Loucy (cell line): ENCODE measurements at regions not wholly inside any gene's neighbourhood (a gene's known extent, or its start where the extent isn't known, plus 50 kb on each side); places are given as distances from the start of the nearest gene placed in this dataset.

Experiments
- H2AFZ ChIP-seq: fragments of 200-600 bp; sonication (generic); 2 replicates; pipeline ENCODE4 v1.6.0; 2016; ENCODE audit warnings: antibody characterized with exemption, mild to moderate bottlenecking, low read length, moderate library complexity
- H3F3A ChIP-seq: fragments of 200-600 bp; 2 replicates; pipeline ENCODE4 v1.6.0; 2016; ENCODE audit warnings: antibody characterized with exemption, low read depth, mild to moderate bottlenecking
- H3K27me3 ChIP-seq: fragments of 200-600 bp; sonication (generic); 2 replicates; pipeline ENCODE4 v1.6.1; 2014; ENCODE audit warnings: low read length, mild to moderate bottlenecking; ENCODE audit not compliant: insufficient read depth, poor library complexity, severe bottlenecking
- H3K36me3 ChIP-seq: fragments of 200-600 bp; sonication (generic); 2 replicates; pipeline ENCODE4 v1.6.1; 2016; ENCODE audit warnings: low read length; ENCODE audit not compliant: insufficient read depth
- H3K4me1 ChIP-seq: fragments of 200-600 bp; sonication (generic); 2 replicates; pipeline ENCODE4 v1.5.1; 2014; ENCODE audit warnings: low read length, mild to moderate bottlenecking; ENCODE audit not compliant: insufficient read depth, poor library complexity, severe bottlenecking
- H3K4me2 ChIP-seq: fragments of 200-600 bp; sonication (generic); 2 replicates; pipeline ENCODE4 v1.6.0; 2014; ENCODE audit warnings: antibody characterized with exemption, low read length, low read depth, mild to moderate bottlenecking; ENCODE audit not compliant: poor library complexity, severe bottlenecking
- H3K4me3 ChIP-seq: fragments of 200-600 bp; sonication (generic); 2 replicates; pipeline ENCODE4 v1.5.1; 2014; ENCODE audit warnings: low read length, mild to moderate bottlenecking, mixed read lengths; ENCODE audit not compliant: poor library complexity, severe bottlenecking
- H3K79me2 ChIP-seq: fragments of 200-600 bp; sonication (generic); 2 replicates; pipeline ENCODE4 v1.6.1; 2014; ENCODE audit warnings: low read length; ENCODE audit not compliant: insufficient read depth
- H3K9ac ChIP-seq: fragments of 200-600 bp; sonication (generic); 2 replicates; pipeline ENCODE4 v1.6.0; 2014; ENCODE audit warnings: mild to moderate bottlenecking, low read depth, low read length, moderate library complexity; ENCODE audit not compliant: poor library complexity, severe bottlenecking
- H3K9me2 ChIP-seq: fragments of 200-600 bp; sonication (generic); replicated peaks from 2 replicates; pipeline ENCODE4 v1.6.1; 2016; ENCODE audit warnings: low read depth, low read length, mixed read lengths
- H3K9me3 ChIP-seq: fragments of 200-600 bp; sonication (generic); 2 replicates; pipeline ENCODE4 v1.6.1; 2014; ENCODE audit warnings: mild to moderate bottlenecking, antibody characterized with exemption, low read length, low read depth; ENCODE audit not compliant: insufficient read depth
- H4K20me1 ChIP-seq: fragments of 200-600 bp; sonication (generic); 2 replicates; pipeline ENCODE4 v1.6.0; 2014; ENCODE audit warnings: antibody characterized with exemption, low read length, mild to moderate bottlenecking; ENCODE audit not compliant: insufficient read depth, poor library complexity, severe bottlenecking
- EZH2phosphoT487 ChIP-seq: fragments of 200-600 bp; IDR thresholded peaks from 2 replicates; pipeline ENCODE4 v1.6.1; 2018; ENCODE audit warnings: antibody characterized with exemption, mild to moderate bottlenecking, moderate library complexity, borderline replicate concordance
- TF ChIP-seq, protein P1 (sequence below): fragments of 200-600 bp; sonication (generic); conservative IDR thresholded peaks from 2 replicates; pipeline ENCODE4 v1.5.1; 2014; ENCODE audit warnings: mild to moderate bottlenecking, antibody characterized with exemption, low read length

DNA sequence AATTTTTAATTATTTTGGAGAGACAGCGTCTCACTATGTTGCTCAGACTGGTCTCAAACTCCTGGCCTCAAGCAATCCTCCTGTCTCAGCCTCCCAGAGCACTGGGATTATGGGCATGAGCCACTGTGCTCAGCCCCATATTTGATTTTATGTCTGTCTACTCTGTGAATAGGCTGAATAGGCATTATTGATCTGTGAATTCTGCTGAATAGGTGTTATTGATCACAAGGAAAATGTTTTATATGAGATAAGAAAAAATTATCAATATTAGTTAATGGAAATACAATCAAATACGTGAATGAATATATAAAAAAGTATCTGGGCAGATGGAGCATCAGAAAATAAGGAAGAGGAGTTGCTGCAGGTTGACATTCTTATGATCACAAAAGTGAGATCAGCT lies 483.4 kb upstream of the LARGE1 start:
- Histone ChIP-seq H3K36me3 (no peaks in the 10 kb centered on the region), H3K9me2 (no peaks in the 10 kb centered on the region), H3K9ac (no peak overlapping the region), H3K4me1 (no peaks in the 10 kb centered on the region), H3K4me3 (no peak overlapping the region), H3K4me2 (no peak overlapping the region), H3K27me3 (no peaks in the 10 kb centered on the region), H2AFZ (no peak overlapping the region), H3F3A (no peaks in the 10 kb centered on the region), H4K20me1 (no peaks in the 10 kb centered on the region), H3K9me3 (no peaks in the 10 kb centered on the region; the same call in 1 of the 2 replicates), H3K79me2 (no peaks in the 10 kb centered on the region)
- TF ChIP-seq EZH2phosphoT487, result no peak
- TF ChIP-seq, protein P1, sequence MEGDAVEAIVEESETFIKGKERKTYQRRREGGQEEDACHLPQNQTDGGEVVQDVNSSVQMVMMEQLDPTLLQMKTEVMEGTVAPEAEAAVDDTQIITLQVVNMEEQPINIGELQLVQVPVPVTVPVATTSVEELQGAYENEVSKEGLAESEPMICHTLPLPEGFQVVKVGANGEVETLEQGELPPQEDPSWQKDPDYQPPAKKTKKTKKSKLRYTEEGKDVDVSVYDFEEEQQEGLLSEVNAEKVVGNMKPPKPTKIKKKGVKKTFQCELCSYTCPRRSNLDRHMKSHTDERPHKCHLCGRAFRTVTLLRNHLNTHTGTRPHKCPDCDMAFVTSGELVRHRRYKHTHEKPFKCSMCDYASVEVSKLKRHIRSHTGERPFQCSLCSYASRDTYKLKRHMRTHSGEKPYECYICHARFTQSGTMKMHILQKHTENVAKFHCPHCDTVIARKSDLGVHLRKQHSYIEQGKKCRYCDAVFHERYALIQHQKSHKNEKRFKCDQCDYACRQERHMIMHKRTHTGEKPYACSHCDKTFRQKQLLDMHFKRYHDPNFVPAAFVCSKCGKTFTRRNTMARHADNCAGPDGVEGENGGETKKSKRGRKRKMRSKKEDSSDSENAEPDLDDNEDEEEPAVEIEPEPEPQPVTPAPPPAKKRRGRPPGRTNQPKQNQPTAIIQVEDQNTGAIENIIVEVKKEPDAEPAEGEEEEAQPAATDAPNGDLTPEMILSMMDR, result no peak

DNA sequence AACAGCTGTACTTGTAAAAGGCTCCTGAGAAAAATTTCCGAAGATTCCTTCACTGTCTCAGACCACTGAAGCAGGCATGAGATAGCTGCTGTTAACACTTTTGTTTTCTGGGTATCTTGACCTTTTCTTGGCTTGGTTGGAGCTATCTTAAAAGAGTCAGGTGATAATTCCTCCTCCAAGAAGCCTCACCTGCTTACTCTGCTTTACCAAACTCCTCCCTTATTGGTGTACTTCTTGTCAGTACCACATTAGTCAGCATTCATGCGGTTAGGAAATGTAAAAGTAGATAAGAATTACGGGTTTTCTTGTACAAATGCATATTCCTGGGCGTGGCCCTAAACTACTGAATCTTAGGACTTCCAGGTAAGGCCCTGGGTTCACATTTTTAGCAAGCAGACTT lies 489.8 kb upstream of the LARGE1 start:
- H3K27me3 ChIP-seq, result no peaks in the 10 kb centered on the region
- no peak overlapping the region for H3K9ac ChIP-seq
- H3K4me3 ChIP-seq, result no peak overlapping the region
- H3K9me2 ChIP-seq, result no peaks in the 10 kb centered on the region
- no peaks in the 10 kb centered on the region for H3K4me1 ChIP-seq
- no peak overlapping the region for H2AFZ ChIP-seq
- no peaks in the 10 kb centered on the region for H3F3A ChIP-seq
- no peak for TF ChIP-seq EZH2phosphoT487
- TF ChIP-seq, protein P1, result no peak
- no peaks in the 10 kb centered on the region; the same call in 1 of the 2 replicates for H3K9me3 ChIP-seq
- H3K36me3 ChIP-seq, result no peaks in the 10 kb centered on the region
- no peaks in the 10 kb centered on the region for H4K20me1 ChIP-seq
- H3K4me2 ChIP-seq, result no peak overlapping the region
- H3K79me2 ChIP-seq, result no peaks in the 10 kb centered on the region

DNA sequence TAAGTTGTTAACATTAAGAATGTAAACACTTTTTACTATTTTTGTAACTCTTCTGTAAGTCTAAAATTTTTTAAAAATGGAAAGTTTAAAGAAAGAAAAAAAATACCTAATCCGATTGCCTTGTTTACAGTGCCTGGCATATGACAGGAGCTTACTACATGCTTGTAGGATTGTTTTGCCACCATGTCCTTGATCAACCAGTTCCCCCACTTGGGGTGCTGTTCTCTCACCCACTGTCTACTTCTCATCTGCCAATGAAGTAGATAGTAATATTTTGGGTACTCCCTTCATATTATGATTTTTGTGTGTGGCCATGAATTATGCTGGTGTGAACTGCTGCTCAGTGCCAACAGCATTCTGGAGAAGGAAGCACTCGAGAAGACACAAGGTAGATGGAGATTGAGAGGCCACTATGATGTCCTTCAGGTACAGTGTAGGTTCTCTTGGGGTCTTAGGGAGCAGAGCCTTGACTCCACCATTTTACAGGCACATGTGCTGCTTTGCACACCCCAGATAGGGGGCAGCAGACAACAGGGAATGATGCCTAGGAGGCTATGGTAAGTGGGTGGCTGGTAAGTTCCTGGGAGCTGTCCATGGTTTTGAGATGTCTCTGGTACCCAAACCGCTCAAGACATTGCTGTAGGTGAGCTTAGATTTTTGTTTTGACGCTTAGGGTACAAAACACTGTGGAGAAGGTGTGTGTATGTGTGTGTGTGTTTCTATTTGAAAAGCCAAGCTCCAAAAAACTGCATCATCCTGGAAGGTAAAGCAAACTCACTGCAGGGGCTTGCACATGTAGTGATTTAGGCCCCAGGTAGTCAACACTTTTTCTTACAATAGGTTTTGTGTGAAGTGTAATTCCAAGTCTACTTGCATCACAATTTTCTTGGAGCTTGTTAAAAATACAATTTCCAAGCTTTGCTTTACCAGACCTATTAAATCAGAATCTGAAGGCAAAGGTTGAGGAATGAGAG lies 494.5 kb upstream of the LARGE1 start:
- Histone ChIP-seq H3K9ac (no peak overlapping the region), H4K20me1 (no peaks in the 10 kb centered on the region), H3F3A (no peaks in the 10 kb centered on the region), H3K79me2 (no peaks in the 10 kb centered on the region), H3K4me3 (no peak overlapping the region), H3K36me3 (no peaks in the 10 kb centered on the region), H3K4me1 (no peaks in the 10 kb centered on the region), H2AFZ (no peak overlapping the region), H3K9me3 (no peaks in the 10 kb centered on the region), H3K9me2 (no peaks in the 10 kb centered on the region), H3K4me2 (no peak overlapping the region), H3K27me3 (no peaks in the 10 kb centered on the region)
- no peak for TF ChIP-seq EZH2phosphoT487
- TF ChIP-seq, protein P1, result peak; percentile 87
